ENCODE measurements at regions not wholly inside any gene's neighbourhood (a gene's known extent, or its start where the extent isn't known, plus 50 kb on each side); places are given as distances from the start of the nearest gene placed in this dataset.
"Not testable (repeated sequence)": the region's sequence is repeated elsewhere in the genome, so short reads cannot be mapped to it uniquely, and the experiment has no call there.

GRCh38 chr5:60036192-60036938 lies 142.8 kb upstream of the PDE4D start:
- no peak for DNase-seq

GRCh38 chr5:60026161-60026560 lies 132.6 kb upstream of the PDE4D start:
- DNase-seq: no peak

DNA sequence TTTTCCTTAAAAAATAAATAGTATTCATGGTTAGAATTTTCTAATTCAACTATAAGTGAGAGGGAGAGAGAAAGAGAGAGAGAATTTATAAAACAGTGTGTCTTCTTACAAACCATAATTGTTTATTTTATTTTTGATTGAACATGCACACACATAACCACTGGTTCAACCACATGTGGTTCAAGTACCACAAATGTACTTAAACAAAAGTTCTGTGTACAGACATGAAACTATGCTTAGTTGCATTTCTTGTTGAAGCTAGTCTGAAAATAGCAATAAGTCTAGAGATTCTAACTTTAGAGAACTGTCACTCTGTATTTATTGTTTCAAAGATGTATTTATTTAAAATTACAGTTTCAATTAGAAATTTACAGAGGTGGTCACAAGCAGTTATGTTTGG lies 130.6 kb upstream of the PDE4D start:
- DNase-seq: no peak

GRCh38 chr5:60023255-60023654 lies 129.7 kb upstream of the PDE4D start:
- DNase-seq: no peak

- no peak for DNase-seq
Measured at GRCh38 chr5:60020457-60020856, 126.9 kb upstream of the PDE4D start.

- not testable (repeated sequence) for DNase-seq
Measured at GRCh38 chr5:60018960-60019359, 125.4 kb upstream of the PDE4D start.

- DNase-seq: no peak
Measured at GRCh38 chr5:60018091-60018490, 124.6 kb upstream of the PDE4D start.

- DNase-seq: no peak
Measured at GRCh38 chr5:60014331-60014730, 120.8 kb upstream of the PDE4D start.

- no peak for DNase-seq
Measured at GRCh38 chr5:60010853-60011252, 117.3 kb upstream of the PDE4D start.

- DNase-seq: no peak
Measured at GRCh38 chr5:60010328-60010727, 116.8 kb upstream of the PDE4D start.

DNA sequence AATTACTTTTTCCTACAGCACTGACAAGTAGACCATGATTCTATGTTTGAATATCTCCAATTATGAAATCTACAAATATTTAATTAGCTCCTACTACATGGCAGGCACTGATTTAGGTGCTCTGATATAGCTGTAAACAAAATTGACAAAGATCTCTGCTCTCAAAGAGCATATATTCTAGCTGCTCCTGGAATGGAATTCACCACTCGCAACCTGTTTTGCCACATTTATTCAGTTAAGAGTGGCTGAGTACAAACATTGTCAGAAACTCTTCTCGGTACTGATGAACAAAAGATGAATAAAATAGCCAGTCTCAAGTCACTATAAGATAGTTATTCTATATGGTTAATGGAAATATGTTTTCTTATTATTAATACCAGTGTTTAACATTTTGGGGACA lies 114.2 kb upstream of the PDE4D start:
- DNase-seq: no peak

DNA sequence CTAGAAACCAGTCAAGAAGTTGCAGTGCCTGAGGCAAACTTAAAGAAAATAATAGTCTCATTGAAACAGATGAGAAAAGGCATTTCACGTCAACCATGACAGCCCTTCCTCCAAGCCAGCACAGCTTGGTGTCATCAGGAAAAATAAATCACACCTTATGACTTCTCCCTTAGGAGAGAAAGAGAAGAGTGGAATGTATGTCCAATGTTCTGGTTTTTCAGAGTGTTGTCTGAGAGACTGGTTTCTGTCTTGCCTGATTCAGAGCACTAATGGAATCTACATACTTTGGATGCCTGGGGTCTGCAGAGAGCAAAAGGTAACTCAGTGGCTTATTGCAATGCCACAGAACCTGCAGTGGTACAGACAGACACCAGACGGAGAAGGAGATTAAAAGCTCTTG lies 105.5 kb upstream of the PDE4D start:
- no peak for DNase-seq

GRCh38 chr5:59992206-59992605 lies 98.7 kb upstream of the PDE4D start:
- DNase-seq: no peak

DNA sequence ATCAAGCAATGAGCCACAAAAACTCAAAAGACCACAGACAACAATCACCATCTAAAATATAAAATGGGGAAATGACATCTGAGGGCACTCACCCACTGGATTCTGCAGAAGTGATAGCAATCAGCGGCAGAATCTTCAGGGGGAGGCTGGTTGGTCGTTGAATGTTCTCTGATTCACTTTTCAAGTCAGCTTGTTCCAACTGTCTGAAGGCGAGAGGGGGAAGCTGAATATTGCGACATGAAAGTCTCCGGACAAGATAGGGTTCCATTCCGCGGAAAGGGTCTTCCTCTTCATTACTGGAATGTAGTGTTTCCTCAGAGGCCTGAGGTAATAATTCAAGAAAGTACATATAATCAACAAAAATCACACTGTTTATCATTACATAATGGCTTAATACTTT lies 94.9 kb upstream of the PDE4D start:
- DNase-seq: no peak

- no peak for DNase-seq
Measured at GRCh38 chr5:59976342-59976741, 82.8 kb upstream of the PDE4D start.

DNA sequence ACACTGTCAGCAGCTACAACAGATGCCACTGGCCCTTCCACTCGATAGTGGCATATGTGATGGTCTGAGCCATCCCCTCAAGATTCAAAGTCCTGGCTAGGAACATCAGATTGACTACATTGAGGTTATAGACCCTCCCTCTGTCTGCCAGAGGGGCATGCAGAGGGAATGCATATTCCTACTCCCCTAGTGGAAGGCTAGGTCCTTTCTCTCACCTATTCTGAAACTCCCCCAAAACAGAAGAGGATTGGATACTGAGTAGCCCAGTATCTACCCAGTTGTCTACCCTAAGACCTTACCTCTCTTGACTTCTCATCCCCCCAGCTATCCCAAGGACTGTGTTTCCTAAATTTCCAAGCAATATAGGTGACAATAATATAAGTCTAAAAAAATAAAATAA lies 78.5 kb upstream of the PDE4D start:
- DNase-seq: no peak

GRCh38 chr5:59959330-59959729 lies 65.8 kb upstream of the PDE4D start:
- DNase-seq: no peak

- DNase-seq: no peak
Measured at GRCh38 chr5:59956130-59956783, 62.7 kb upstream of the PDE4D start.

GRCh38 chr5:59955241-59955640 lies 61.7 kb upstream of the PDE4D start:
- no peak for DNase-seq

DNA sequence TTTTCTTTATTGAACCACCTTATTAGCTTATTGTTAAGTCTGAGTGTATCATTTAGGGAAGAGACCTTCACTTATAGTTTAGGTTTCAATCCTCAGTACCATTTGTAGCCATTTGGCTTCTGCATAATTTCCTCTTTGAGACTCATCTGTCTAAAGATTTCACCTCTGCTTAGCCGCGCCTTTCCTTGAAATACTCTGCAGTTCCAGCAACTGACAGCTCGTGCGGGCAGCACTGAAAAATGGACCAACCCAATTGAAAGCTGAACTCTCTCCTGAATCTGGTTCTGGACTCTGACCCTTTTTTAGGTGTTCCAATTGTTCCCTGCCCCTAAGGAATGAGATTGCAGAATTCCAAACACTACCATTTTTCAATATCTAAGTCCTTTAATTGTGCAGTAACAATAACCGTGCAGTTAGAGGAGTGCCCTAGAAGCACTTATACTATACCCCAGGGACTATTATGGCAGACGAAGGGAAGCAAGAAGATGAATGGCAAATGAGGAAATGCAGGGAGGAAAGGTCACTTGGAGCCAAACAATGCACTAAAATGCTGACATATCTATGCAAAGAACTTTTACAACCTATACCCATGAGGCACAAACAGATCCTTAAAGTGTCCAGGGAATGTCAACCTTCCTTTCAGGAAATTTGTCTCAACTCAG lies 50.1 kb upstream of the PDE4D start:
- DNase-seq: no peak
